NCI-H526 treated with DMSO at 0.1 percent for 48 hours (cell line): ENCODE measurements at regions not wholly inside any gene's neighbourhood (a gene's known extent, or its start where the extent isn't known, plus 50 kb on each side); places are given as distances from the start of the nearest gene placed in this dataset.
"Not testable (repeated sequence)": the region's sequence is repeated elsewhere in the genome, so short reads cannot be mapped to it uniquely, and the experiment has no call there.

Experiments used
- DNase-seq: peaks from one replicate; lab custom pipeline; 2025; lab: John Stamatoyannopoulos, UW

GRCh38 chr17:52546493-52546892 lies 388.0 kb upstream of the CA10 start:
- no peak for DNase-seq

GRCh38 chr17:52537421-52537820 lies 378.9 kb upstream of the CA10 start:
- no peak for DNase-seq

GRCh38 chr17:52536489-52536888 lies 378.0 kb upstream of the CA10 start:
- no peak for DNase-seq

GRCh38 chr17:52532373-52532772 lies 373.9 kb upstream of the CA10 start:
- DNase-seq = no peak

GRCh38 chr17:52524096-52524637 lies 365.7 kb upstream of the CA10 start:
- DNase-seq = no peak

- no peak for DNase-seq
Observed at GRCh38 chr17:52517176-52517575, 358.7 kb upstream of the CA10 start.

GRCh38 chr17:52515927-52516326 lies 357.4 kb upstream of the CA10 start:
- DNase-seq = no peak

- DNase-seq = no peak
Observed at GRCh38 chr17:52505601-52506000, 347.1 kb upstream of the CA10 start.

- DNase-seq = no peak
Observed at GRCh38 chr17:52504081-52504480, 345.6 kb upstream of the CA10 start.

GRCh38 chr17:52495646-52496045 lies 337.1 kb upstream of the CA10 start:
- no peak for DNase-seq

GRCh38 chr17:52482271-52482670 lies 323.8 kb upstream of the CA10 start:
- DNase-seq = no peak

- DNase-seq = no peak
Observed at GRCh38 chr17:52477824-52478699, 319.5 kb upstream of the CA10 start.

- DNase-seq = no peak
Observed at GRCh38 chr17:52476638-52477313, 318.3 kb upstream of the CA10 start.

- no peak for DNase-seq
Observed at GRCh38 chr17:52470553-52470952, 312.0 kb upstream of the CA10 start.

- no peak for DNase-seq
Observed at GRCh38 chr17:52465407-52465806, 306.9 kb upstream of the CA10 start.

GRCh38 chr17:52451294-52451861 lies 292.9 kb upstream of the CA10 start:
- no peak for DNase-seq

- DNase-seq = no peak
Observed at GRCh38 chr17:52442350-52442749, 283.8 kb upstream of the CA10 start.

- no peak for DNase-seq
Observed at GRCh38 chr17:52420555-52421078, 262.1 kb upstream of the CA10 start.

- no peak for DNase-seq
Observed at GRCh38 chr17:52419229-52419641, 260.7 kb upstream of the CA10 start.

- DNase-seq = no peak
Observed at GRCh38 chr17:52410781-52411180, 252.3 kb upstream of the CA10 start.

GRCh38 chr17:52409222-52409621 lies 250.7 kb upstream of the CA10 start:
- DNase-seq = not testable (repeated sequence)

- no peak for DNase-seq
Observed at GRCh38 chr17:52395308-52395707, 236.8 kb upstream of the CA10 start.

GRCh38 chr17:52390422-52390821 lies 231.9 kb upstream of the CA10 start:
- no peak for DNase-seq
